Neural progenitor cell (in vitro differentiated cells): ENCODE measurements at regions not wholly inside any gene's neighbourhood (a gene's known extent, or its start where the extent isn't known, plus 50 kb on each side); places are given as distances from the start of the nearest gene placed in this dataset.

Experiments
- DNase-seq: peaks from one replicate; pipeline ENCODE4 v3.0.0-alpha.2; 2016; ENCODE audit warnings: low spot score
- H2AFZ ChIP-seq: fragments of 200-600 bp; sonication (generic); replicated peaks from 2 replicates; pipeline ENCODE4 v1.6.1; 2016; ENCODE audit warnings: antibody characterized with exemption
- H3F3A ChIP-seq: fragments of 200-600 bp; sonication (generic); 2 replicates; pipeline ENCODE4 v1.6.1; 2016; ENCODE audit warnings: antibody characterized with exemption, low read depth
- H3K27ac ChIP-seq: fragments of 200-600 bp; sonication (generic); 2 replicates; pipeline ENCODE4 v1.5.1; 2016; ENCODE audit warnings: mild to moderate bottlenecking
- H3K27me3 ChIP-seq: fragments of 200-600 bp; sonication (generic); 2 replicates; pipeline ENCODE4 v1.6.1; 2016; ENCODE audit warnings: mild to moderate bottlenecking, moderate library complexity
- H3K36me3 ChIP-seq: fragments of 200-600 bp; sonication (generic); 2 replicates; pipeline ENCODE4 v1.5.1; 2016
- H3K4me1 ChIP-seq: fragments of 200-600 bp; sonication (generic); 2 replicates; pipeline ENCODE4 v1.6.1; 2016; ENCODE audit warnings: mixed run types
- H3K4me2 ChIP-seq: fragments of 200-600 bp; sonication (generic); 2 replicates; pipeline ENCODE4 v1.6.1; 2016
- H3K4me3 ChIP-seq: fragments of 200-600 bp; sonication (generic); 2 replicates; pipeline ENCODE4 v1.5.1; 2016
- H3K79me2 ChIP-seq: fragments of 200-600 bp; sonication (generic); 2 replicates; pipeline ENCODE4 v1.6.1; 2016; ENCODE audit warnings: low read depth
- H3K9ac ChIP-seq: fragments of 200-600 bp; sonication (generic); 2 replicates; pipeline ENCODE4 v1.6.1; 2016
- H3K9me3 ChIP-seq: fragments of 200-600 bp; sonication (generic); 2 replicates; pipeline ENCODE4 v1.5.1; 2016; ENCODE audit warnings: low read depth
- H4K20me1 ChIP-seq: fragments of 200-600 bp; sonication (generic); 2 replicates; pipeline ENCODE4 v1.6.1; 2016; ENCODE audit warnings: low read depth
- H3K27ac Mint-ChIP-seq: 3 replicates; pipeline ENCODE4 v1.8.0; 2021; ENCODE audit warnings: mixed read lengths
- H3K27me3 Mint-ChIP-seq: 2 replicates; pipeline ENCODE4 v1.8.0; 2022; ENCODE audit warnings: low read depth, mild to moderate bottlenecking, inconsistent platforms, moderate library complexity, mixed read lengths; ENCODE audit not compliant: insufficient read depth
- H3K36me3 Mint-ChIP-seq: 3 replicates; pipeline ENCODE4 v1.8.0; 2021; ENCODE audit warnings: mixed read lengths
- H3K4me1 Mint-ChIP-seq: 3 replicates; pipeline ENCODE4 v1.8.0; 2021; ENCODE audit warnings: mixed read lengths
- H3K4me3 Mint-ChIP-seq: 3 replicates; pipeline ENCODE4 v1.8.0; 2021; ENCODE audit warnings: mild to moderate bottlenecking, moderate library complexity, mixed read lengths
- H3K9me3 Mint-ChIP-seq: 3 replicates; pipeline ENCODE4 v1.8.0; 2020; ENCODE audit warnings: mixed read lengths
- CTCF ChIP-seq: fragments of 200-600 bp; sonication (generic); IDR thresholded peaks from 2 replicates; pipeline ENCODE4 v1.5.1; 2017; ENCODE audit warnings: antibody characterized with exemption, mild to moderate bottlenecking
- EZH2 ChIP-seq: fragments of 200-600 bp; sonication (generic); IDR thresholded peaks from 2 replicates; pipeline ENCODE4 v1.6.1; 2017; ENCODE audit warnings: antibody characterized with exemption, mild to moderate bottlenecking, moderate library complexity
- EZH2phosphoT487 ChIP-seq: fragments of 200-600 bp; sonication (generic); IDR thresholded peaks from 2 replicates; pipeline ENCODE4 v1.6.1; 2017; ENCODE audit warnings: antibody characterized with exemption

GRCh38 chr3:178233371-178234071 lies 302.7 kb upstream of the KCNMB2 start:
- H3K4me3 ChIP-seq: no peak overlapping the region
- Mint-ChIP-seq H3K27me3 (no peaks in the 10 kb centered on the region), H3K36me3 (no peaks in the 10 kb centered on the region)

GRCh38 chr3:178236555-178237277 lies 299.5 kb upstream of the KCNMB2 start:
- no peak overlapping the region for H3K4me3 Mint-ChIP-seq
- H3F3A ChIP-seq: no peaks in the 10 kb centered on the region
- H3K4me2 ChIP-seq: no peak overlapping the region
- no peaks in the 10 kb centered on the region for H3K9me3 ChIP-seq
- peaks cover 15% of the 10 kb centered on the region for H3K4me1 ChIP-seq
- no peak overlapping the region for H2AFZ ChIP-seq
- no peaks in the 10 kb centered on the region for H3K27me3 Mint-ChIP-seq
- TF ChIP-seq EZH2 (no peak), EZH2phosphoT487 (no peak), CTCF (no peak)
- no peak overlapping the region for H3K9ac ChIP-seq
- H3K27ac Mint-ChIP-seq: no peak overlapping the region
- H3K79me2 ChIP-seq: no peaks in the 10 kb centered on the region
- H3K4me3 ChIP-seq: no peak overlapping the region
- DNase-seq: no peak
- H3K27ac ChIP-seq: no peak overlapping the region
- no peaks in the 10 kb centered on the region for H3K36me3 Mint-ChIP-seq
- H3K36me3 ChIP-seq: no peaks in the 10 kb centered on the region
- H3K9me3 Mint-ChIP-seq: peaks cover 16% of the 10 kb centered on the region
- no peaks in the 10 kb centered on the region for H3K27me3 ChIP-seq
- peaks cover 15% of the 10 kb centered on the region for H3K4me1 Mint-ChIP-seq
- H4K20me1 ChIP-seq: no peaks in the 10 kb centered on the region

More at GRCh38 chr3:178233371-178234071, 302.7 kb upstream of the KCNMB2 start:
- Mint-ChIP-seq H3K27ac (no peak overlapping the region), H3K9me3 (peaks cover 12% of the 10 kb centered on the region), H3K4me1 (peaks cover 12% of the 10 kb centered on the region), H3K4me3 (no peak overlapping the region)
- Histone ChIP-seq H3K79me2 (no peaks in the 10 kb centered on the region), H3K9ac (no peak overlapping the region), H4K20me1 (no peaks in the 10 kb centered on the region), H3K36me3 (no peaks in the 10 kb centered on the region), H3F3A (no peaks in the 10 kb centered on the region), H3K4me1 (peaks cover 13% of the 10 kb centered on the region), H3K9me3 (no peaks in the 10 kb centered on the region), H2AFZ (no peak overlapping the region), H3K27me3 (no peaks in the 10 kb centered on the region), H3K4me2 (no peak overlapping the region), H3K27ac (no peak overlapping the region)
- TF ChIP-seq EZH2: no peak
- no peak for TF ChIP-seq CTCF
- TF ChIP-seq EZH2phosphoT487: no peak
- DNase-seq: no peak

- peaks cover 15% of the 10 kb centered on the region for H3K4me1 Mint-ChIP-seq
- H3K36me3 Mint-ChIP-seq: no peaks in the 10 kb centered on the region
- H3K79me2 ChIP-seq: no peaks in the 10 kb centered on the region
- H3K9me3 Mint-ChIP-seq: peaks cover 16% of the 10 kb centered on the region
- H2AFZ ChIP-seq: peak overlapping the region; percentile 68
- H3K9ac ChIP-seq: no peak overlapping the region
- H3K4me1 ChIP-seq: peaks cover 15% of the 10 kb centered on the region
- H3K27me3 Mint-ChIP-seq: no peaks in the 10 kb centered on the region
- no peaks in the 10 kb centered on the region for H3F3A ChIP-seq
- H3K4me3 ChIP-seq: no peak overlapping the region
- H3K27me3 ChIP-seq: no peaks in the 10 kb centered on the region
- H3K4me3 Mint-ChIP-seq: no peak overlapping the region
- H3K27ac ChIP-seq: no peak overlapping the region
- TF ChIP-seq EZH2phosphoT487 (no peak), CTCF (no peak), EZH2 (no peak)
- no peaks in the 10 kb centered on the region for H4K20me1 ChIP-seq
- H3K36me3 ChIP-seq: no peaks in the 10 kb centered on the region
- no peaks in the 10 kb centered on the region for H3K9me3 ChIP-seq
- H3K27ac Mint-ChIP-seq: peak overlapping the region; percentile 38
- no peak for DNase-seq
- H3K4me2 ChIP-seq: peak overlapping the region; percentile 35
Observed at GRCh38 chr3:178238179-178238578, 298.1 kb upstream of the KCNMB2 start.
